Kidney (tissue), 13 donors: ENCODE measurements at regions not wholly inside any gene's neighbourhood (a gene's known extent, or its start where the extent isn't known, plus 50 kb on each side); places are given as distances from the start of the nearest gene placed in this dataset.

Source experiments
- DNase-seq, 5 donors: peaks; one replicate each; pipeline ENCODE4 v3.0.0-alpha.2; 2013 to 2020
- FAIRE-seq: peaks from 2 replicates; lab custom pipeline; 2012; peaks lifted over from hg19 to GRCh38; lab: Jason Lieb, UNC
- H3K27ac ChIP-seq, 2 donors: one replicate each; pipeline ENCODE4 v1.7.0; 2013; ENCODE audit warnings: low read depth in 2 of 2, low read length in 2 of 2, inconsistent platforms in 1 of 2
- H3K27me3 ChIP-seq: one replicate; pipeline ENCODE4 v1.7.1; 2013; ENCODE audit warnings: low read length, inconsistent platforms; ENCODE audit not compliant: control insufficient read depth, insufficient read depth
- H3K36me3 ChIP-seq, 3 donors: one replicate each; pipeline versions ENCODE4 v1.7.0 to v1.7.1; 2013; ENCODE audit warnings: low read length in 3 of 3, control low read depth in 1 of 3, inconsistent platforms in 1 of 3; ENCODE audit not compliant: insufficient read depth in 3 of 3, control insufficient read depth in 2 of 3
- H3K4me1 ChIP-seq, 3 donors: one replicate each; pipeline versions ENCODE4 v1.7.0 to v1.7.1; 2013; ENCODE audit warnings: low read length in 3 of 3, inconsistent platforms in 1 of 3, low read depth in 1 of 3; ENCODE audit not compliant: control insufficient read depth in 2 of 3, insufficient read depth in 2 of 3
- H3K4me3 ChIP-seq, 3 donors: one replicate each; pipeline versions ENCODE4 v1.7.0 to v1.8.1; 2013; ENCODE audit warnings: low read length in 3 of 3, control low read depth in 1 of 3, inconsistent platforms in 1 of 3
- H3K9ac ChIP-seq, 3 donors: one replicate each; pipeline versions ENCODE4 v1.7.0 to v1.7.1; 2013; ENCODE audit warnings: low read length in 3 of 3, control low read depth in 1 of 3, inconsistent platforms in 1 of 3
- H3K9me3 ChIP-seq, 3 donors: one replicate each; pipeline versions ENCODE4 v1.7.0 to v1.7.1; 2013; ENCODE audit warnings: low read length in 3 of 3, control low read depth in 1 of 3, inconsistent platforms in 1 of 3; ENCODE audit not compliant: control insufficient read depth in 2 of 3, insufficient read depth in 1 of 3
- CTCF ChIP-seq: IDR thresholded peaks from 3 replicates; pipeline ENCODE4 v1.5.1; 2012; ENCODE audit warnings: mild to moderate bottlenecking, moderate library complexity, borderline replicate concordance; ENCODE audit not compliant: insufficient read depth; ENCODE audit errors: extremely low read depth
- intact Hi-C: fragments of 100-400 bp; cut with DNase I; formaldehyde crosslinking; loops from one replicate; pipeline ENCODE4 v1.11.1; 2022
- donor health status: control.
- donor health status: control.
- donor health status: control.
- donor health status: control.
- donor health status: control.
- donor health status: DM: yes; HTN: yes; CAD: no.
- donor health status: Normal renal cell carcinoma (clear cell type).

GRCh38 chr2:66682476-66682875, 247.6 kb downstream of the MEIS1 start:
- peak overlapping the region in 1 of 2 donors; percentile 30 for H3K27ac ChIP-seq
- H3K27me3 ChIP-seq: no peaks in the 10 kb centered on the region
- H3K36me3 ChIP-seq: no peaks in the 10 kb centered on the region
- no peak for TF ChIP-seq CTCF
- no peak overlapping the region for H3K4me3 ChIP-seq
- H3K9ac ChIP-seq: no peak overlapping the region
- FAIRE-seq (no peak), DNase-seq (no peak)
- no peaks in the 10 kb centered on the region for H3K9me3 ChIP-seq
- intact Hi-C loops: no loop called here
- peaks cover 0 to 6% (median 3%) of the 10 kb centered on the region in 3 donors for H3K4me1 ChIP-seq

DNA sequence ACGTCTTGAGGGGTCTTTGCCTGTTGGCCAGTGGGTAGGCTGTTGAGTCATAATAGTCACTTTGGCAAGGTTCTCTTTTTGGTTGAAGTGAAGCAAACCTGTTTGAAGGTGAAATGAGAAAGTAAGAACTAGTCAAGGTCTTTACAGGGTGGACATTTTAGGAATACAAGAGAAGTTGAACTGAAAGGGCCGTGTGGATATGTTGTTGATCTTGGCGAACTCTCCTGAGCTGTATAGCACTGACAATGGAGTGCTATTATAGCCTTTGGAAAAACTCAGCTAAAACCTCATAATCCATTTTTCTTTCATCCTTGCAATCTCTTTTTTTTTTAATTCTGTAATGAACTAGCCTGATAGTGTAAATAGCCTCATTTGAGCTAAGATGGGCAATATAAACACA, 248.1 kb downstream of the MEIS1 start:
- H3K27ac ChIP-seq: peak overlapping the region; percentile 1 to 30

DNA sequence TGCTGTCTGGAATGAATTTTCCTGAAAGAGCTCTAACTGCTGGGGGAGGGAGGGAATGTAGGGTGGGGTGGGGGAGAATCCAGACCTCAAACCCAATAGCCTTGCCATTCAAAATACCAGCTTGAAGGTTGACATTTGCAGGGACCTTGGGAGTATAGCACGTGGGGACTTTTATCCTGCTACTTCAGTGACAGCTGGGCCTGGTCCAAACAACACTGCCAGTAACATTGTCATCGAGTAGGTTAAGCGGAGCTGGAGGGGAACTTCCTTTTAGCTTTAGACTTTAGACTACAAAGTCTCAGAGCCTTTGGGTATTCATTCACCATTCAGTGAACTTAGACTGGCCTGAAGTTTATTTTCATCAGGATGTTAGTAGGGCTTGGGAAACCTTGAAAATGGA, 248.7 kb downstream of the MEIS1 start:
- H3K9me3 ChIP-seq: no peaks in the 10 kb centered on the region

More for the DNA sequence above, 248.1 kb downstream of the MEIS1 start:
- no peaks in the 10 kb centered on the region for H3K9me3 ChIP-seq
- no peak overlapping the region for H3K4me3 ChIP-seq
- no peak overlapping the region for H3K9ac ChIP-seq
- TF ChIP-seq CTCF: no peak
- peaks cover 0 to 6% (median 3%) of the 10 kb centered on the region in 3 donors for H3K4me1 ChIP-seq
- H3K27me3 ChIP-seq: no peaks in the 10 kb centered on the region
- intact Hi-C loops: no loop called here
- peak in 1 of 5 donors; percentile 61 for DNase-seq
- no peaks in the 10 kb centered on the region for H3K36me3 ChIP-seq
- no peak for FAIRE-seq

More for the DNA sequence above, 248.7 kb downstream of the MEIS1 start:
- no peak for TF ChIP-seq CTCF
- FAIRE-seq (no peak), DNase-seq (peak in 2 of 5 donors; percentile 40 to 74)
- peaks cover 0 to 6% (median 3%) of the 10 kb centered on the region in 3 donors for H3K4me1 ChIP-seq
- no peak overlapping the region for H3K9ac ChIP-seq
- no peak overlapping the region for H3K4me3 ChIP-seq
- H3K27ac ChIP-seq: peak overlapping the region in 1 of 2 donors; percentile 30
- intact Hi-C loops: no loop called here
- no peaks in the 10 kb centered on the region for H3K36me3 ChIP-seq
- no peaks in the 10 kb centered on the region for H3K27me3 ChIP-seq
